ENCODE measurements at regions not wholly inside any gene's neighbourhood (a gene's known extent, or its start where the extent isn't known, plus 50 kb on each side); places are given as distances from the start of the nearest gene placed in this dataset.

DNA sequence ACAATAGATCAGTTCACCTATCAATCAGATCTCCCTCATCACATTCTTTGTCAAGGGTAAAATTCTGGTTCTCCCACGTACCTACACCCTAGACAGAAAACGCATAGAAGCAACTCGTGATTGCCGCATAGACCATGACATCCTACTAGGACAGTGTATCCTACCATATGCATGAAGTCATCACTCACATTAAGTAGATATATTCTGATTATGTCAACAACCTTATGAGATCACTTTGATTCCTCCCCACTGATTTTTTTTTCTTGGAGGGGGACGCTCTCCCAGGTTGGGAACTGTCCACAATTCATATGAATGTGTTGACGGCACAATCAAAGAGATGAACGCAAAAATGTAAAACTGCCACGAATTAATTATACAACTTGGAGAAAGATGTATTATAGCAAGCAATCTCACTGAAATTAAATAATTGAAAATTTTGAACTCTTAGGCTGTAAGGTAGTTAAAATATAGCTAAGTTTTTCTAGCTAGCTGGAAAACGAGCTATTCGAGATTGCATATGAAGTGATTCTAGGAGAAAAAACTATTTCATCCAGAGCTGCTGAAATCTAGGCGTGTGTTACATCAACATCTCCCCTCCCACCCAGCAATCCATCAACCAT lies 82.5 kb upstream of the CCDC28A start:
- no peak for DNase-seq
- Histone ChIP-seq H3K27ac (no peak overlapping the region), H3K9me3 (ENCODE audit: severe bottlenecking) (no peaks in the 10 kb centered on the region), H3K4me3 (ENCODE audit: low read depth, low read length) (peak overlapping the region; percentile 73), H3K27me3 (ENCODE audit: insufficient read depth, low read depth, severe bottlenecking) (no peaks in the 10 kb centered on the region), H3K36me3 (no peaks in the 10 kb centered on the region)
- TF ChIP-seq, protein P1, sequence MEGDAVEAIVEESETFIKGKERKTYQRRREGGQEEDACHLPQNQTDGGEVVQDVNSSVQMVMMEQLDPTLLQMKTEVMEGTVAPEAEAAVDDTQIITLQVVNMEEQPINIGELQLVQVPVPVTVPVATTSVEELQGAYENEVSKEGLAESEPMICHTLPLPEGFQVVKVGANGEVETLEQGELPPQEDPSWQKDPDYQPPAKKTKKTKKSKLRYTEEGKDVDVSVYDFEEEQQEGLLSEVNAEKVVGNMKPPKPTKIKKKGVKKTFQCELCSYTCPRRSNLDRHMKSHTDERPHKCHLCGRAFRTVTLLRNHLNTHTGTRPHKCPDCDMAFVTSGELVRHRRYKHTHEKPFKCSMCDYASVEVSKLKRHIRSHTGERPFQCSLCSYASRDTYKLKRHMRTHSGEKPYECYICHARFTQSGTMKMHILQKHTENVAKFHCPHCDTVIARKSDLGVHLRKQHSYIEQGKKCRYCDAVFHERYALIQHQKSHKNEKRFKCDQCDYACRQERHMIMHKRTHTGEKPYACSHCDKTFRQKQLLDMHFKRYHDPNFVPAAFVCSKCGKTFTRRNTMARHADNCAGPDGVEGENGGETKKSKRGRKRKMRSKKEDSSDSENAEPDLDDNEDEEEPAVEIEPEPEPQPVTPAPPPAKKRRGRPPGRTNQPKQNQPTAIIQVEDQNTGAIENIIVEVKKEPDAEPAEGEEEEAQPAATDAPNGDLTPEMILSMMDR (IDR thresholded peaks at IDR 0.05; ENCODE audit: low read depth, low read length) = no peak

DNA sequence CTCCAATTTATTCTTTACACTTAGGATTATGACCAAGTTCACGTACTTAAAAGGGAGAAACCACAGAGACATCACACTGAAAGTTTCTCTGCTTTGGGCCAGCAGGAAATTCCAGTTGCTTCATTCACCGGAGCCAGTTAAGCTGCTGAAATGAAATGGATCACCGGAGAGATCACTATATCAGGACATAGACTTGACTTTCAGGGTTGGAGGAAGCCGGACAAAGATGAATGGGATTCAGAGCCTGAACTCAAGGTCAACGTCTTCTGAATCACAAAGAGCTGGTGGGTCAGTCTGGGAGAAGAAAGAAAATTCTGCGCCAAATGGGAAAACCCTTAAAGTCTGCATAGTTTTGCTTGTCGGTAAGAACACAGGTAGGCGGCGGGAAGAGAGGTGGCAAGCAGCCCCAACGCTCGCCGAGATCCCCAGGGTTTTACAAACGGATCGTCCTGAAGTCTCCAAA lies 81.9 kb upstream of the CCDC28A start:
- Histone ChIP-seq H3K36me3 (no peaks in the 10 kb centered on the region), H3K27me3 (ENCODE audit: insufficient read depth, low read depth, severe bottlenecking) (no peaks in the 10 kb centered on the region), H3K27ac (peak overlapping the region; percentile 8; the same call in 1 of the 2 replicates), H3K4me3 (ENCODE audit: low read depth, low read length) (peak overlapping the region; percentile 73), H3K9me3 (ENCODE audit: severe bottlenecking) (no peaks in the 10 kb centered on the region)
- DNase-seq = no peak
- TF ChIP-seq, protein P1 (IDR thresholded peaks at IDR 0.05; ENCODE audit: low read depth, low read length) = no peak

GRCh38 chr6:138692058-138692977 lies 81.3 kb upstream of the CCDC28A start:
- peak; percentile 80 for DNase-seq
- H3K27me3 ChIP-seq (ENCODE audit: insufficient read depth, low read depth, severe bottlenecking) = no peaks in the 10 kb centered on the region
- TF ChIP-seq, protein P1 (IDR thresholded peaks at IDR 0.05; ENCODE audit: low read depth, low read length) = peak; percentile 77
- peak overlapping the region; percentile 73 for H3K4me3 ChIP-seq (ENCODE audit: low read depth, low read length)
- no peaks in the 10 kb centered on the region for H3K9me3 ChIP-seq (ENCODE audit: severe bottlenecking)
- H3K27ac ChIP-seq = peak overlapping the region; percentile 66
- H3K36me3 ChIP-seq = no peaks in the 10 kb centered on the region

DNA sequence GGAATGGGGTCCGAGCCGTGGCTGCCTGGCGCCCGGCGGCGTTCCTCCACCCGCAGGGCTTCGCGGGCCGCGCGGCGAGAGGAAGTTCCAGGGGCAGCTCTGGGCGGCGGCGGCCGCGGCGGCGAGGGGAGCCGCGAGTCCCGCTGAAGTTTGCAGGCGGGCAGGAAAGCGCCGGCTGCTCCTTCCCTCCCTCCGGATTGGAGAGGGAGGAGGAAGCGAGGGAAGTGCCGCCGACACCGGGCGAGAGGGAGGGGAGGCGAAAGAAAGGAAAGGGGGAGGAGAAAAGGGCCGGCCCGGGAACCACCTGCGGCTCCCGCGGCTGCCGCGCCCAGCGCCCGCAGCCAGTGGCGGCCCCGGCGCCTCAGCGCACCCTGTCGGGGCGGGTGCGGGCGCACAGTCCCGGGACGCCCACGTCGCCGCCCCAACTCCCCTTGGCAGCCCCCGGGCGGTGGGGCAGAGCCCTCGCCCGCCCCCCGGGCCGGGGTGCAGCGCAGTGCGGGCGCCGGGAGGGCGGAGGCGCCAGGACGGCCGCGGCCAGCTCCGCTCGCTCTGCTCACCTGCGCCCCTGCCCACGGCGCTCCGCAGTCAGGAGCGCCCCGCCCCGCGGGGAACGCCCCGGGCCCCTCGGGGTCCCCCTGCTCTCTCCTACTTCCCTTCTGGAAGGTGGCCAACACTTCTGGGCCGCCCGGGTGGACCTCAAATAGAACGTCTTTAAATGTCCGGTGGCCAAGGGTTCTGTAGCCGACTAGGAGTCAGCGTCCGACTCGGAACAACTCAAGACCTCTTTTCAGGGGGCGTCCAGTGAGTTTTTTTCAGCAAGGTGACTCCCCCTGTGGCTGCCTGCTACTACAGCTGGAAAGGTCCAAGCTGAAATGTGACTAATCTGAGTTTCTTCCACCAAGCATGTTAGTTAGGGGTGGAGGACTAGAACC lies 80.3 kb upstream of the CCDC28A start:
- Histone ChIP-seq H3K27ac (peak overlapping the region; percentile 66), H3K27me3 (ENCODE audit: insufficient read depth, low read depth, severe bottlenecking) (no peaks in the 10 kb centered on the region), H3K36me3 (no peaks in the 10 kb centered on the region), H3K9me3 (ENCODE audit: severe bottlenecking) (no peaks in the 10 kb centered on the region), H3K4me3 (ENCODE audit: low read depth, low read length) (peak overlapping the region; percentile 73)
- DNase-seq = peak; percentile 79
- TF ChIP-seq, protein P1 (IDR thresholded peaks at IDR 0.05; ENCODE audit: low read depth, low read length) = no peak

DNA sequence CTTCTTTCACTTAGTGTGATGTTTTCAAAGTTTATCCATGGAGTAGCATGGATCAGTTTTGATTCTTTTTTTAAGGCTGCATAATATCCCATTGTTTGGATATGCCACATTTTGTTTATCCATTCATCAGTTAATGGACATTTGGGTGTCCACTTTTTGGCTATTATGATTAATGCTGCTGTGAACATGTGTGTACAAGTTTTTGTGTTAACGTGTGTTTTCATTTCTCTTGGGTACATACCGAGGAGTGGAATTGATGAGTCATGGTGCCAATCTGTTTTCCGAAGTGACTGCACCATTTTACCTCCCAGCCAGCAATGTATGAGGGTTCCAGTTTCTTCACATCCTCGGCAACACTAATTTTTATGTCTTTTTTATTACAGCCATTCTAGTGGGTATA lies 78.4 kb upstream of the CCDC28A start:
- H3K9me3 ChIP-seq (ENCODE audit: severe bottlenecking) = no peaks in the 10 kb centered on the region
- no peaks in the 10 kb centered on the region for H3K36me3 ChIP-seq

More for the DNA sequence above, 78.4 kb upstream of the CCDC28A start:
- Histone ChIP-seq H3K4me3 (ENCODE audit: low read depth, low read length) (no peak overlapping the region), H3K27me3 (ENCODE audit: insufficient read depth, low read depth, severe bottlenecking) (no peaks in the 10 kb centered on the region), H3K27ac (no peak overlapping the region)
- no peak for DNase-seq
- TF ChIP-seq, protein P1 (IDR thresholded peaks at IDR 0.05; ENCODE audit: low read depth, low read length) = no peak

Data from WERI-Rb-1 (cell line).